ENCODE measurements at regions not wholly inside any gene's neighbourhood (a gene's known extent, or its start where the extent isn't known, plus 50 kb on each side); places are given as distances from the start of the nearest gene placed in this dataset.

DNA sequence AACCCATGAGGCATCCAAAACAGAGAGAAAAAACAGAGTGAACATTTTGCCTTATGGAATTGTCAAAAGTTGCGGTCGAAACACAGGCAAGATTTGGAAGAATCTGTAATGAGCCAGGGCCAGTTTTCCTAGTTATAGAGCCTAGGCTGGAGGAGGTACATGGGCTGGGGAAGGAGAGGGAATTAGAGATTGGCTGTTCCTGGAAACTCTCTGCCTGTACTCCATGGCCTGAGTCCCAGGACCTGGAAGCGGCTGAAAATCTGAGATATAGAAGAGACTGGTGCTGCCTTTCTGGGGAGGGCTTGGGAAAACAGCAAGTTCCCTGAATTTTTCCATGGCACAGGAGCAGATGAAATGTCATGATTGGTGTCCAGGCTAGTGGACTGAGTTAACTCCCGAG is 122.8 kb upstream of the KLF12 start:
- no peak overlapping the region for H3K27ac ChIP-seq
- no peaks in the 10 kb centered on the region for H3K36me3 ChIP-seq
- intact Hi-C loops (cut with DNase I; ENCODE audit: low total_unique reads) = no loop called here
- in situ Hi-C loops (cut with MboI; ENCODE audit: low pct_ligation_motif_present in 1 of 4, low pct_unique_long_range_greater_than_20kb in 1 of 4, low sequenced_read_pairs in 3 of 4) = no loop called here
- no peaks in the 10 kb centered on the region for H3K4me1 ChIP-seq
- no peak for TF ChIP-seq POLR2AphosphoS5 (IDR thresholded peaks at IDR 0.05)
- TF ChIP-seq POLR2A (IDR thresholded peaks at IDR 0.05) = no peak
- TF ChIP-seq, protein P1, sequence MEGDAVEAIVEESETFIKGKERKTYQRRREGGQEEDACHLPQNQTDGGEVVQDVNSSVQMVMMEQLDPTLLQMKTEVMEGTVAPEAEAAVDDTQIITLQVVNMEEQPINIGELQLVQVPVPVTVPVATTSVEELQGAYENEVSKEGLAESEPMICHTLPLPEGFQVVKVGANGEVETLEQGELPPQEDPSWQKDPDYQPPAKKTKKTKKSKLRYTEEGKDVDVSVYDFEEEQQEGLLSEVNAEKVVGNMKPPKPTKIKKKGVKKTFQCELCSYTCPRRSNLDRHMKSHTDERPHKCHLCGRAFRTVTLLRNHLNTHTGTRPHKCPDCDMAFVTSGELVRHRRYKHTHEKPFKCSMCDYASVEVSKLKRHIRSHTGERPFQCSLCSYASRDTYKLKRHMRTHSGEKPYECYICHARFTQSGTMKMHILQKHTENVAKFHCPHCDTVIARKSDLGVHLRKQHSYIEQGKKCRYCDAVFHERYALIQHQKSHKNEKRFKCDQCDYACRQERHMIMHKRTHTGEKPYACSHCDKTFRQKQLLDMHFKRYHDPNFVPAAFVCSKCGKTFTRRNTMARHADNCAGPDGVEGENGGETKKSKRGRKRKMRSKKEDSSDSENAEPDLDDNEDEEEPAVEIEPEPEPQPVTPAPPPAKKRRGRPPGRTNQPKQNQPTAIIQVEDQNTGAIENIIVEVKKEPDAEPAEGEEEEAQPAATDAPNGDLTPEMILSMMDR (IDR thresholded peaks at IDR 0.05) = no peak
- TF ChIP-seq EP300 (IDR thresholded peaks at IDR 0.05; ENCODE audit: low read depth) = no peak
- DNase-seq = no peak
- WGBS, 2 donors (ENCODE audit: low coverage in 1 of 2) = 92 to 100% methylated on average over 2 to 4 of the region's 4 CpGs
- H3K9me3 ChIP-seq = no peaks in the 10 kb centered on the region
- no peak overlapping the region for H3K4me3 ChIP-seq
- no peaks in the 10 kb centered on the region for H3K27me3 ChIP-seq

DNA sequence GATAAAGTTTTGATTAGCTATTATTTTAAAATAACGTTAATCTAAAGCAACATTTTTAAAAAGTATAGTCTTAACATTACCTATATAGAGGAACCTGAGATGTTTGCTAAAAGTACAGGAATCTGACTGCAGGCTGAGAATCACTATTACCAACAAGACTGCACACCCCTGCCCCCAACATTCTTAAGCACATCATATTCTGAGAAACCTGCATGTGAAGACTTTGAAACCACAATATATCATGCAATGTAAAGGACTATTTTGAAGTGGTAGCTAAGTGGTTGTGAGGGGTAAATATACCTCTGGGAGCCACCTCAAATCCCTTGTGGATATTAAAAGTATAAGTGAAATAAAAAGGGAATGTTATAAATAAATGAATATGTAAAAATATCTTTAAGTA is 119.0 kb upstream of the KLF12 start:
- Histone ChIP-seq H3K4me3 (no peak overlapping the region), H3K27me3 (no peaks in the 10 kb centered on the region), H3K9me3 (no peaks in the 10 kb centered on the region), H3K27ac (no peak overlapping the region), H3K36me3 (no peaks in the 10 kb centered on the region), H3K4me1 (no peaks in the 10 kb centered on the region)
- TF ChIP-seq POLR2AphosphoS5 (IDR thresholded peaks at IDR 0.05) (no peak), EP300 (IDR thresholded peaks at IDR 0.05; ENCODE audit: low read depth) (no peak), POLR2A (IDR thresholded peaks at IDR 0.05) (no peak)
- TF ChIP-seq, protein P1 (IDR thresholded peaks at IDR 0.05) = no peak
- 53 to 73% methylated on average over 1 of the region's 1 CpG for WGBS, 2 donors (ENCODE audit: low coverage in 1 of 2)
- in situ Hi-C loops (cut with MboI; ENCODE audit: low pct_ligation_motif_present in 1 of 4, low pct_unique_long_range_greater_than_20kb in 1 of 4, low sequenced_read_pairs in 3 of 4) (no loop called here), intact Hi-C loops (cut with DNase I; ENCODE audit: low total_unique reads) (no loop called here)
- DNase-seq = no peak

DNA sequence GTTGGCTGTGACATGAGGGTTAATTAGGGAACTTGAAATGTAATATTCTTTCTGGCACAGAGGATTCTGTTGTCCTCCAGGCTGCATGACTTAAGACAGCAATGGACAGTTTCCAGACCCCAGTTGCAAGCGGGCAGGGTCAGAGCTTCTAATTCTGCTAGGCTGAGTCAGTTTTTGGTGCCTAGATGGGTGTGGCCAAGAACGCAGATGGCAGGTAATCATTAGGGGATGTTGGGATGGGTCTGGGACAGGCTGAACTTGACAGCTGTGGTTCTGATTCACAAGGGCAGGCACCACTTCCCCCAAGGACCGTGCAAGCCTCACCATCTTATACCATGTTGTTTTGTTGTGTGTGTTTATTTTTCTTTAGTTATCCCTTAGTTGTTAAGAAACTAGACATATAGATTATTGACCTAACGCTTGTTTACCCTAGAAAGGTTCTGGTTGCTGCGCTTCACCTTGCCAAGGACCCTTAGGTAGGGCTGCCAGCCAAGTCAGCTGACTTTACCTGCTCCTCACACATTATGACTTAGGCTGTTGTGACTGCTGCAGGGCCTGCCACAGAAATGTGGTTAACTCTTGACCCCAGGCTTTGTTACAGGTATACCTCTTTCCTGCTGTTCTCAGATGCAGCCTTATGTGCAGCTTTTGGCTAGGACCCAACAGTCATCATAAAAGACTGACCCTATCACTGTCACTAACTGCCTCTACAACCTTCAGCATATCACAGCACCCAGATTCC is 117.7 kb upstream of the KLF12 start:
- 78 to 81% methylated on average over 5 of the region's 5 CpGs for WGBS, 2 donors (ENCODE audit: low coverage in 1 of 2)
- H3K27ac ChIP-seq = no peak overlapping the region
- H3K9me3 ChIP-seq = no peaks in the 10 kb centered on the region
- TF ChIP-seq POLR2A (IDR thresholded peaks at IDR 0.05) (no peak), POLR2AphosphoS5 (IDR thresholded peaks at IDR 0.05) (no peak), EP300 (IDR thresholded peaks at IDR 0.05; ENCODE audit: low read depth) (no peak)
- TF ChIP-seq, protein P1 (IDR thresholded peaks at IDR 0.05) = no peak
- H3K4me3 ChIP-seq = no peak overlapping the region
- in situ Hi-C loops (cut with MboI; ENCODE audit: low pct_ligation_motif_present in 1 of 4, low pct_unique_long_range_greater_than_20kb in 1 of 4, low sequenced_read_pairs in 3 of 4) = no loop called here
- H3K27me3 ChIP-seq = no peaks in the 10 kb centered on the region
- no peak for DNase-seq
- intact Hi-C loops (cut with DNase I; ENCODE audit: low total_unique reads) = no loop called here
- no peaks in the 10 kb centered on the region for H3K36me3 ChIP-seq
- H3K4me1 ChIP-seq = no peaks in the 10 kb centered on the region

DNA sequence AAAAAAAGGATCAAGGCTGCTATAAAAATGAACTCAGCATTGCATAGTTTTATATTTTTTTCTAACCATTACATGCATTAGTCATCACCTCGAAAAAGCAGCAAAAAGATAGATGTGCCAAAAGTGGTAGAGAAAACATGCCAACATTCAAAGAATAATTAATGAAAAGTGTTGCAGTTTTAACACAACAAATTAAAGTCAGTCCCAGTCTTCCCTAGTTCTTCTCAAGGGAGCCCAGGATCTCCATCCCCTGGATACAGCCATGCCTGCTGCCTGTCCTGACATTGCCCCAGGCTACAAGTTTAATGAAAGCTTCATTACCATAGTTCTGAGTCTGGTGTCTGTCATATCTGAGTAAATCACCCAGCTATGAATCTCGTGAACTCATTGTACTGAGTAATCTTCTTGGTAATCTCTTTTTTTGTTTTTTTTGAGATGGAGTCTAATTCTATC is 116.6 kb upstream of the KLF12 start:
- TF ChIP-seq, protein P1 (IDR thresholded peaks at IDR 0.05) = no peak
- no peak for TF ChIP-seq POLR2A (IDR thresholded peaks at IDR 0.05)
- TF ChIP-seq EP300 (IDR thresholded peaks at IDR 0.05; ENCODE audit: low read depth) = no peak
- no peak for TF ChIP-seq POLR2AphosphoS5 (IDR thresholded peaks at IDR 0.05)
- 53 to 55% methylated on average over 2 of the region's 2 CpGs for WGBS, 2 donors (ENCODE audit: low coverage in 1 of 2)
- in situ Hi-C loops (cut with MboI; ENCODE audit: low pct_ligation_motif_present in 1 of 4, low pct_unique_long_range_greater_than_20kb in 1 of 4, low sequenced_read_pairs in 3 of 4) = no loop called here

More for the DNA sequence above, 116.6 kb upstream of the KLF12 start:
- Histone ChIP-seq H3K36me3 (no peaks in the 10 kb centered on the region), H3K27me3 (no peaks in the 10 kb centered on the region), H3K4me3 (no peak overlapping the region), H3K27ac (no peak overlapping the region), H3K4me1 (peaks cover 0 to 2% (median 0%) of the 10 kb centered on the region in 4 donors), H3K9me3 (no peaks in the 10 kb centered on the region)
- intact Hi-C loops (cut with DNase I; ENCODE audit: low total_unique reads) = no loop called here
- DNase-seq = no peak
